SH-SY5Y (cell line): ENCODE measurements at regions not wholly inside any gene's neighbourhood (a gene's known extent, or its start where the extent isn't known, plus 50 kb on each side); places are given as distances from the start of the nearest gene placed in this dataset.

ENCODE experiments used
- GATA2 ChIP-seq: IDR thresholded peaks from 2 replicates; pipeline ENCODE4 v1.6.1; 2011; ENCODE audit warnings: mild to moderate bottlenecking, low read depth, low read length
- GATA3 ChIP-seq: IDR thresholded peaks from 2 replicates; pipeline ENCODE4 v1.6.1; 2011; ENCODE audit warnings: low read depth, mild to moderate bottlenecking, low read length, moderate library complexity

DNA sequence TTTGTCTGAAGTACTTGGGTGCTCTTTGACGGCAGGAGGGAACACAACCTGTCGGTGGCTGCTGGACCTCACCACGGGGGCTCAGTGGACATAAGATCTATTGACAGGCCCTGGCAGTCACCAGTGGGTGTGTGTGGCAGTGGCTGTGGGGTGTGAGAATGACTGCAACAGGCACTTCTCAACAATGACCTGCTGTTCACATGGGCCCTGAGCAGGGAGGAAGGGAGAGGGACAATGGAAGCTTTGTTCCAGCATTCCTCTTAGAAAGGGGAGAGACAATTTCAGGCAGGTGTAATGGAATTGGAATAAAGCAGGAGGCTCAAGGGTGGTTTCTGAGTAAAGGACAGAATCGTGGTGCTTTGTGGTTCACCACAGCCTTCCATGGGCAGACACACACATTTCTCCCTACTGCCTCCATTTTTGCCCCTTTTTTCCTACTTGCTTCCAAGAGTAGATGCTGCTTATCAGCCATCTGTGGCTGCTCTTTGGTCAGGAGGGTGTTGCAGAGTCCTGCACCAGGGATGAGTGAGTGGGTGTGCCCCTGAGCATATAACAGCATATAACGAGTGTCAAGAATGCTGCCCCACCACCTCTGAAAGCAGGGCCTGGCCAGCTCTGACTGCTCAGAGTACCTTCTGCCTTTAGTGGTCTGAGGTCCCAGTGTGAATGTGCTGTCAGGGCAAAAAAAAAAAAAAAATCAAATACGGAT, 267.7 kb downstream of the RASSF9 start:
- TF ChIP-seq GATA3 = no peak
- no peak for TF ChIP-seq GATA2

DNA sequence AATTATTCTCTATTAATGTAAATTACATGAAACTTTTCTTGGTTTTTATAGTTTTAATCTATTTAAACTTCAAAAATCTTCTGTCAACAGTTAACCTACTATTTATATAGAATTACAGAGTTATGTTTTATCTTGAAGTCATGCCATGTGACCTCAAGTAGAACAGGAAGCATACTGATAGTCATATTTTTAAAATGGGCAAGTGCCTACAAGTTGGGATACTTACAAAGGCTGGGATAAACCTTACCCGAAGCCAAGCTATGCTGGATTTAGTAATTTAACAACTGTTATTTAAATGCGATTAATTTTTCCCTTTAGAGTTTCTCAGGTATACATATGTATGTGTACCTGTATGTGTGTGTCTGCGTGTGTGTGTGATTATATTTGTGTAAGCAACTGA, 266.9 kb downstream of the RASSF9 start:
- TF ChIP-seq GATA2 (no peak), GATA3 (no peak)

- TF ChIP-seq GATA3 = no peak
- no peak for TF ChIP-seq GATA2
Measured at GRCh38 chr12:85572956-85573355, 263.3 kb downstream of the RASSF9 start.

DNA sequence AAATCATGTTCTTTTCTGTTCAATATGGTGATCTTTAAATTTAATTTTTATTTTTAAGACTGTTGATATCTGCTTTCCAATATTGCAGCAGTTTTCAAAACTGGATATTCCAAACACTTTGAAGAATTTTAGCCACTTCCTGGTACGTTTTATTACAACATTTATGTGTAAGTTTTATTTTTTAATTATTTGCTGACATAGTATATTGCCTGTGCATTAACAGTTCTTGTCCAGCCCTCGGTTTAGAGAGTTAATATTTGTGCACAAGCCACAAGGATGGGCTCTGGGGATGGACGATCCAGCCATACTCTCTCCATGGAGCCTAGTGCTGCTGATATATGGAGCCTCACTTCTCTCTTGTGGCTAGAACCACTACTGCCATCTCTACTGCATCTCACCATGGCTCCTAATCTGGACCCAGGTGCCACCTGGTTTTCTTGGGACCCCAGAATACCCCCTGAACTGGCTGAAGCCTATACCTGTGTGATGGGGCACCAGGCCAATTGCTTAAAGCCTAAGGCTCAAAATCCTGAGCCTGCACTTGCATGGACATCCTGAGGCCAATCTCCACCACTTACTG, 262.5 kb downstream of the RASSF9 start:
- TF ChIP-seq GATA3 (no peak), GATA2 (no peak)

- TF ChIP-seq GATA3 (no peak), GATA2 (no peak)
Measured at GRCh38 chr12:85574291-85574690, 261.9 kb downstream of the RASSF9 start.

DNA sequence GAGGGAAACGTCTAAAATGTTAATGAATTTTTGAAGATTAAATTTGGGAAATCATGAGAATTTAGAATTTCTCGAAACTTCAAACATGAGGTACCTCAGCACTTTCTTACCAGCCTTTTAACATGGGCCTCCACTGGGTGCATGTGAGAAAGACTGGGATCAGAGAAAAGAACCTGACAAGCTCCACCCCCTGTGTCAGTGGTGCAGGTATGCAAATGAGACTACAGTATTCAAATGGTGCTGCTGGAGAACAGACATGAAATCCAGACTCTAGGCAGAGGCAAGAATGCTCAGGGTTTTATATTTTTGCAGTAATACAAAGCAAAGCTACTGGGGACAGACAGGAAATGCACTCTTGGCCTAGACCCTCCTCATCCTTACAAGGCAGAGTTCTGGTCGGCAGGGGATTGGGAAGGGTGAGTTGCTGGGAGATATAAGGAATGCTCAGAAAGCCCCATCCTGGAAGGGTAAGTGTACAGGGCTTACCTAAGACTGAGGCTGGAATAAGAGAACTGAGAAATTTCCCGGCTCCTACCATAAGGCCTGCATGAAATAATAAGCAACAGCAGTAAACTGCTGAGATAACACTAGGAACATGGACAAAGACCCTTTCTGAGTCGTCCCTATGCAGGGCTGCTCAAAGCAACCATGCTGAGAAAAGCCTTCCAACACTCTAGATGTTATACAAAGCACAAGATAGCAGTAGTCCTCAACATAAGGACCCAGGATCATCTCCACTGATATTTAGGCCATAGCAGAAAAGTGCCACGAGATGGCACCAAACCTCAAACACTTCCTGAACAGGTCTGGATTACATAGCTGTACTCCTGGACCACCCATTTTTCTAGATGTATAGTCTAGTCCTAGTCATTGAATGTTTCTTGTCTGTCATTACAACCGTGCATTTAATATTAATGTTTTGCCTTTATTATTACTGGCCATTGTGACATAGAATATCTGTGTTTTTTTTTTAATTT, 260.8 kb downstream of the RASSF9 start:
- TF ChIP-seq GATA3 (no peak), GATA2 (no peak)

DNA sequence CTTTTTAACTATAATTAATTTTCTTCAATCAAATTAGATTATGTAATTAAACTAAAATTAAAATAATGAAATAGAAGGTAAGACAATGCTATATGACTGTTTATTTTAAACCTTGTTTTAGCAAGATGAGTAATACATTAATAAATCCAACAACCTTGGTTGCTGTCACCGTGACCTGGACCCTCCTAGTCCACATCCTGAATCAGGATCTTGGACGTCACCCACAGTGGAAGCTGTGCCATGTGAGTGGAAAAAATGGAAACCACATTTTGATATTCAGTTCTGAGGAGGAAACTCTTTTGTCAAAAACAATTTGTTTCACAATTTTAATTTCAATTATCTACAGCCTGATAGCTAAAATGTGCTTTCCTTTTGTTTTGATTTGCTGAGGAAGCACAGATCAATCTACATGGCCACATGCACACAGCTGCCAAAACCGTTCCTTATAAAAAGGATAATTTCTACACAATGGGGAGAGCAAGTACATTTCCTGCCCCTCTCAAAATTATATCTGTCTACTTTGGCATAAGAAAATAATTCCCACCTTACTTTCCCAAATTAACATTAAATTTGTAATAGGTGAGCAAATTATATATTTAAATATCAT, 255.5 kb downstream of the RASSF9 start:
- TF ChIP-seq GATA2 (no peak), GATA3 (no peak)

- no peak for TF ChIP-seq GATA2
- TF ChIP-seq GATA3 = no peak
Measured at GRCh38 chr12:85587158-85587557, 249.1 kb downstream of the RASSF9 start.

DNA sequence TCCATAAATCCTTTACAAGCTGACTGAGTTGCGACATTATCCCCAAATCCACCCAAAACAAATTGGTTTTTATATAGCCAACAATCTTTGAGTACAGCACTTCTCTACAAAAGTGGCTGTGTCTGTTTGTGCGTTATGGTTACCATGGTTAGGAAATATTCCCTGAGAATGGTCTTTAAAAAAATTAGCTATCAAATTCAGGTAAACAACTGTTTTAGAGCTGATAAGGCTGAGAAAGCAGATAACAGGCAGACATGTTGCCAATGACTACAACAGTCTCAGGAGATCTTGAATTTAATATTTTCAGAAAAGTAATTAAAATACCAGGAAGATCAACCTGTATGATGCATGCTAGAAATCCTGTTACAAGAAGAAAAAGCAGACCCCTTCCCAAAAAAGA, 248.0 kb downstream of the RASSF9 start:
- no peak for TF ChIP-seq GATA2
- no peak for TF ChIP-seq GATA3

DNA sequence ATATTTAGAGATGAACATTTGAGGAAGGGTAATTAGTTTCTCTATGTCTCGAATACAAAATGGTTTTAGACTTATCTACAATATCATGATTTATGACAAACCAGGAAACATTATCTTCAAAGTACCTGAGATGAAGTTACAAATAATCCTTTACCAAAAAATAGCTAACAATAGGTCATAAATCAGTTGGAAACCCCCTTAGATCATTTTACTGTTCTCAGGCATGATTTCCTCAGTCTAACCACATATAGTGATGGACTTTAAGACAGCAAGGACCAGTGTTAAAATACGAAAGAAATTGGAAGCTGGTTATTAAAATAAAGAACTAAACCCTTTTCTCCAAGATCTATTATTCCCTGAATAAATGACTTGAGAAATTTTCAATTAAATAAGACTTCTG, 235.4 kb downstream of the RASSF9 start:
- no peak for TF ChIP-seq GATA2
- TF ChIP-seq GATA3 = no peak

DNA sequence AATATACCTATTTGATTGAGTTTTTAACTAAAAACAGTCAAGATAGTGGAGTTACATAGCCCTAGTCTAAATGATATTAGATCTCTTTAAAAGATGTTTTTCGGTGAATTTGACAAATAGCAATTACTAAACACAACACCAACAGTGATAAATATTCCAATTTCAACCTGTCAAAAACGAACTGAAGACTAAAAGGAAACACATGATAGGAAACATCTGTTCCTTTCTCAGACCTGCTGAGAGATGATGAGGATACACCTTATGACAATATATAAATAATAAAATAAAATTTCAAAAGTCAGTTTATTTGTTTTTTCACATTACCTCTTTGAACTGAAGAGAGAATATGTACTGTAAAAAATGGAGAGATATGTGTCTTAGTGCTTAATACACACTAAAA, 232.7 kb downstream of the RASSF9 start:
- TF ChIP-seq GATA3 (no peak), GATA2 (no peak)

DNA sequence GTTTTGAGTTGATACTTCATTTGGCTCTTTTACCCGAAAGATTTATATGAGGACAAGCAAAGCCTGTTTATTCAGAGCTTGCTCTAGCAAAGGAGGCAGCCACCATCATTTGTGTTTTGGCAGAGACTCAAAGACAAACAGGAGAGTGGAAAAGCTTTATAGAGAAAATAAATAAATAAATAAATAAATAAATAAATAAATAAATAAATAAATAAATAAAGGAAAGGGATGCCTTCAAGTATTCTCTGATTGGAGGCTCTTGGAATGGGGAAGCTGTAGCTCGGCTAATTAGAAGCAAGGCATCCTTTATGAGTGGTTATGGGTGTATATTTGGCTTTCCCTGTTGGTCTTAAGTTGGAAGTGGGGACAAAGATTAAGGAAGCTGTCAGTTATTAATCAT, 229.8 kb downstream of the RASSF9 start:
- no peak for TF ChIP-seq GATA2
- TF ChIP-seq GATA3 = no peak

DNA sequence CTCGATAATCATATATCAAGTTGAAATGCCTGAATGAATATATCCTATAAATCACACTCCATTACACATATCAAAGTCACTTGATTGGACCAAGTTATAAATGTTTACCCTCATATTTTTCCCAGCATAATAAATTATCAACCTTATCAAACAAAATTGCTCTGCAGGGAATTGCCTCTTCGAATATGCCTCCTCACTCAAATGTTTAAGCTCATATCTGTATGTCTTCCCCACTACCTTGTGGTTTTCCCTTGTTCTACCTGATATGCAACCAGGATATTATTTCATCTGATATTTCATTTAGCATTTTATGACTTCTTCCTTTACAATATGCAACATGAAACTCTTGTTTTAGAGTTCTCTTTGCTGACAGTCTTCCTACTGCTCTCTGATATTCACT, 226.4 kb downstream of the RASSF9 start:
- TF ChIP-seq GATA3 (no peak), GATA2 (no peak)

DNA sequence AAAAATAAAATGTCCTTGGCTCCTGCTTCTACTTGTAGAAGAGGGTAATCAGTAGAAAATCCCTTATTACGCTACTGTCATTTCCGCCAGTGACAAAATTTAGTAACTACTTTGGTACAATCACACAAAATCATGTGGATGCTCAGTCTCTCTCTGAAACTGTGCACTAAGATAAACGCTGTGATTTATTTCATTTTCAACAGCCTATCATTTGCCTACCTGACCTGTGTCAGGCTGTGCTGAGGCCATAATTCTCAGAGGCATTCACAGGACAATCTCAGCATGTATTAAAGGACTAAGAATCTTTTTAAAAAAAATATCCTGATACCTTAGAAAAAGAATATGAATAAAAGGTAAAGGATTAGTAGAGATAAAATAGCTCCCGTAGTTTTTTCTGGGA, 226.0 kb downstream of the RASSF9 start:
- TF ChIP-seq GATA2 (no peak), GATA3 (no peak)
